ENCODE measurements at regions not wholly inside any gene's neighbourhood (a gene's known extent, or its start where the extent isn't known, plus 50 kb on each side); places are given as distances from the start of the nearest gene placed in this dataset.

DNA sequence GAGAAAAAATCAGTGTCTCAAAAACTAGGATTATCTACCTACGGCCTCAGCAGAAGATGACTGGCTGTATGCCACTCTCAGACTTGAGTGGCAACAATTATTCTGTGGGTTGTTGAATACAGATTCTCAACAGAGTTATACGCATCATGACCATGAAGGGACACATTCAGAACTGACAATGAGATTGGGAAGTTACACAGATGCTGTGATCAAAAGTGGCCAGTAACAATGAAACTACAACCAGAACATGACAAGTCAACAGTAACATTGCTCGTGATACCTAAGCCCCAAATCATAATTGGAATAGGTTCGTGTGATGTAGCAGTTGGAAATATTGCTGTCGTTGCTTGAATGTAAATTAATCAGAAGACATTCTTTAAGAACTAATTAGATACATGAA, 957.5 kb upstream of the CDH9 start:
- no peak overlapping the region for H3K4me2 ChIP-seq (ENCODE audit: low read length)
- H3K79me2 ChIP-seq (ENCODE audit: control insufficient read depth, low read length) = no peaks in the 10 kb centered on the region
- TF ChIP-seq CTCF (IDR thresholded peaks at IDR 0.05; ENCODE audit: low read depth, low read length, poor library complexity, severe bottlenecking) = no peak
- no peak for TF ChIP-seq EZH2phosphoT487 (IDR thresholded peaks at IDR 0.05; ENCODE audit: borderline replicate concordance, low read length)
- no peaks in the 10 kb centered on the region for H3K4me1 ChIP-seq (ENCODE audit: control insufficient read depth, low read length)
- no peak overlapping the region for H3K4me3 ChIP-seq (ENCODE audit: low read length)
- H3K9me2 ChIP-seq (replicated peaks; ENCODE audit: control insufficient read depth, low read length) = no peaks in the 10 kb centered on the region
- H3K9me3 ChIP-seq (ENCODE audit: control insufficient read depth, insufficient read depth, low read length) = no peaks in the 10 kb centered on the region
- H3K36me3 ChIP-seq (ENCODE audit: control insufficient read depth, low read length) = no peaks in the 10 kb centered on the region
- H4K20me1 ChIP-seq (ENCODE audit: control insufficient read depth, insufficient read depth, low read depth, low read length) = no peaks in the 10 kb centered on the region
- H3K27me3 ChIP-seq (ENCODE audit: control insufficient read depth, low read length) = no peaks in the 10 kb centered on the region
- H3K27ac ChIP-seq (ENCODE audit: low read depth, low read length) = no peak overlapping the region
- no peaks in the 10 kb centered on the region for H3F3A ChIP-seq (ENCODE audit: control insufficient read depth, insufficient read depth)

DNA sequence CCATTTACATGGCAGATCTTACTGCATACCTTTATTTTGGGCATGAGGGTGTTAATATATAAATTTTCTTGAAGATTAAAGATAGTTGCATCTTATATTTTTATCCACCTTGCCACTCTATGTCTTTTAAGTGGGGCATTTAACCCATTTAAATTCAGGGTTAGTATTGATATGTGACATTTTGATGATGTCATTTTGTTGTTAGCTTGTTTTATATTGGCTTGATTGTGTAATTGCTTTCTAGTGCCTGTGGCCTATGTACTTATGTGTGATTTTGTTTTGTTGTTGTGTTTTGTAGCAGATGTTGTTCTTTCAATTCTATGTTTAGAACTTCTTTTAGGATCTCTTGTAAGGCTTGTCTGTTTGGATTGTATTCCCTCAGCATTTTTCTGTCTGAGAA, 939.9 kb upstream of the CDH9 start:
- Histone ChIP-seq H3K9me3 (ENCODE audit: control insufficient read depth, insufficient read depth, low read length) (no peaks in the 10 kb centered on the region), H3K9me2 (replicated peaks; ENCODE audit: control insufficient read depth, low read length) (no peaks in the 10 kb centered on the region), H4K20me1 (ENCODE audit: control insufficient read depth, insufficient read depth, low read depth, low read length) (no peaks in the 10 kb centered on the region), H3K27ac (ENCODE audit: low read depth, low read length) (no peak overlapping the region), H3K4me3 (ENCODE audit: low read length) (no peak overlapping the region), H3K79me2 (ENCODE audit: control insufficient read depth, low read length) (no peaks in the 10 kb centered on the region), H3K27me3 (ENCODE audit: control insufficient read depth, low read length) (no peaks in the 10 kb centered on the region), H3K36me3 (ENCODE audit: control insufficient read depth, low read length) (no peaks in the 10 kb centered on the region), H3K4me2 (ENCODE audit: low read length) (no peak overlapping the region), H3K4me1 (ENCODE audit: control insufficient read depth, low read length) (no peaks in the 10 kb centered on the region), H3F3A (ENCODE audit: control insufficient read depth, insufficient read depth) (no peaks in the 10 kb centered on the region)
- no peak for TF ChIP-seq CTCF (IDR thresholded peaks at IDR 0.05; ENCODE audit: low read depth, low read length, poor library complexity, severe bottlenecking)
- no peak for TF ChIP-seq EZH2phosphoT487 (IDR thresholded peaks at IDR 0.05; ENCODE audit: borderline replicate concordance, low read length)

GRCh38 chr5:27969157-27969556, 930.8 kb upstream of the CDH9 start:
- Histone ChIP-seq H3K79me2 (ENCODE audit: control insufficient read depth, low read length) (no peaks in the 10 kb centered on the region), H3F3A (ENCODE audit: control insufficient read depth, insufficient read depth) (no peaks in the 10 kb centered on the region), H3K4me2 (ENCODE audit: low read length) (no peak overlapping the region), H3K4me3 (ENCODE audit: low read length) (no peak overlapping the region), H4K20me1 (ENCODE audit: control insufficient read depth, insufficient read depth, low read depth, low read length) (no peaks in the 10 kb centered on the region), H3K27me3 (ENCODE audit: control insufficient read depth, low read length) (no peaks in the 10 kb centered on the region), H3K9me2 (replicated peaks; ENCODE audit: control insufficient read depth, low read length) (no peaks in the 10 kb centered on the region), H3K27ac (ENCODE audit: low read depth, low read length) (no peak overlapping the region), H3K36me3 (ENCODE audit: control insufficient read depth, low read length) (no peaks in the 10 kb centered on the region), H3K9me3 (ENCODE audit: control insufficient read depth, insufficient read depth, low read length) (no peaks in the 10 kb centered on the region), H3K4me1 (ENCODE audit: control insufficient read depth, low read length) (no peaks in the 10 kb centered on the region)
- TF ChIP-seq EZH2phosphoT487 (IDR thresholded peaks at IDR 0.05; ENCODE audit: borderline replicate concordance, low read length) = no peak
- no peak for TF ChIP-seq CTCF (IDR thresholded peaks at IDR 0.05; ENCODE audit: low read depth, low read length, poor library complexity, severe bottlenecking)
